HG02763 (cell line): ENCODE measurements at regions not wholly inside any gene's neighbourhood (a gene's known extent, or its start where the extent isn't known, plus 50 kb on each side); places are given as distances from the start of the nearest gene placed in this dataset.
"Not testable (repeated sequence)": the region's sequence is repeated elsewhere in the genome, so short reads cannot be mapped to it uniquely, and the experiment has no call there.

Experiments
- ATAC-seq: cut with Tn5 transposase; IDR thresholded peaks from one replicate; pipeline ENCODE4 v1.9.1; 2021; ENCODE audit warnings: mild to moderate bottlenecking, moderate library complexity; ENCODE audit not compliant: unreplicated experiment

DNA sequence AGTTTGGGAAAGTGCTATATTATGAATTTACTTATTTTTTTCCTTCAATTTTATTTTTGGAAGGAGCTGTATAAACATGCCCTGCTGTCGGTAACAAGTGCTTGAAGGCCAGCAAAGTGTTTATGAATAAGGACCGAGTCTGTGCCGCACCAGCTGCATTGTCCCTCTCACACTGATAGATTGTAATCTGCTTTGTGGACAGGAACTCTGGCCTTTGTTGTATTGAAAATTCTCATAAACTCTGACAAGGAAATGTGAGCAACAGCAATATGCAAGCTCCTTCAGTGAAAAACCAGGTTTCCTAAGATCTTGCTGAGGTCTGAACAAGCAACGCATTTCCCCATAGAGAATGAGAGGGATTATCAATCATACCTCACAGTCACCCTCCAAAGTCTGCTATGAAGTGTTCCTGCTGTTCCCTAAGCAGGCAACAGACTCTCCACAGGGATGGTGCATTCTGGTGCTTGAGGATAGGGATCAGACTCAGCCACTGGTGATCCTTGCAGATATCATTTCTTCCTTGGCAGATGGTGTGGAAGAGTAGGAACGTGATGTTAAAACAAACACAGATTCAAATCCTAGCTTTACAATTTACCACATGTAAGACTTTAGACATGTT lies 109.6 kb downstream of the KCNJ2 start:
- no peak for ATAC-seq

DNA sequence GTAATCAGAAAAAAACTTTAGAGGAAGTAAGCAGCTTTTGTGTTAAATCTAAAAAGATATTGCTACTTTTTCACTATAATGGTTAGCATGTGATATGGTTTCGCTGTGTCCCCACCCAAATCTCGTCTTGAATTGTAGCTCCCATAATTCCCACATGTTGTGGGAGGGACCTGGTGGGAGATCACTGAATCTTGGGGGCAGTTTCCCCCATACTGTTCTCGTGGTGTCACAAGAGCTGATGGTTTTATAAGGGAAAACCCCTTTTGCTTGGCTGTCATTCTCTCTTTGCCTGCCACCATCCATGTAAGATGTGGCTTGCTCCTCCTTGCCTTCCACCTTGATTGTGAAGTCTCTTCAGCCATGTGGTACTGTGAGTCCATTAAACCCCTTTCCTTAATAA lies 117.1 kb downstream of the KCNJ2 start:
- no peak for ATAC-seq

DNA sequence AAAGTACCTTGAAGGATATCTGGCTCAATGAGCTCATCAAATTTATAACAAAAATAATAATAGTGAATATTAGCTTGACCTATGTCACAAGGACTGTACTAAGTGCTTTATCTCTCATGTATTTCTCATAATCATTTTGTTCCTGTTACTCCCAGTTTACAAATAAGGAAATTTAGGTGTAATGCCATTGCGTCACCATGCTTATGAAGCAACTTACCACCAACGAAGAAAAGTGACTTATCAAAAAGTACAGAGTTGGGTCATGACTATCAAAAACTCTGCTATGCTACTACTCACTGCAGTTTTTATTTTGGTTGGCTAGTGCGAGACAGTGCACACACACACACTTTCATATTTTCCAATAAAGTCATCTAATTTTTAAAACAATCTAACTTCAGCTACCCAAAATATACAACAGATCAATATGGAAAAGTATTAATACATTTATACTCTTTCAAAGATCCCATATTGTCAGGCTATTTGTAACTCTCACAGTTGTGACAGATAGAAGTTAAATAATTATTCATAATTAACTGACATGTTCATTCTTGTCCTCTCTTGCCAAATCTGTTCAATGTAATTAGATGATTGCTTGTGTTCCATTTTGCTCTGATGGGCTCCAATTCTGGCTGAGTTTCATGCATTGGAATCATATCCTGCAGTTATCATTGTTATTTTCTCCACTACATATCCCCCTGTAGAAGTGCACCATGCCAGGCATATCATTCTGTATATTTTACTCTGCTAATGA lies 119.4 kb downstream of the KCNJ2 start:
- no peak for ATAC-seq

DNA sequence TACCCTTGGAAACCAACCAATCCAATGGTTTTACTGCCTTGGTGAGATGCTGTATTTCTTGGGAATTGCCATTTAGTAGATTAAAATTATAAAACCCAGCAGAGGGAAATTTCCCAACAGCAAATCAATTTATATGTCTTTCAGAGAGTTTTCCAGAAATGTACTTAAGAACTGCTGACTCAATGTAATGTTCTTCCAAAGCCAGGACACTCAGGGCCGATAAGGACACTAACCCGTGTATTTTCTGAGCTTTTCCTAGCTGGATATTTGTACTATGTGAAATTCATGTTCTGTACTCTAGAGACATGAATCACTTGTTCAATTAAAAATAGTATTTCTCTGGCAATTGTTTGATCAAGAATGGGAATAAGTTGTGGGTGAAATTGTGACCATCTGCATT lies 121.4 kb downstream of the KCNJ2 start:
- no peak for ATAC-seq

DNA sequence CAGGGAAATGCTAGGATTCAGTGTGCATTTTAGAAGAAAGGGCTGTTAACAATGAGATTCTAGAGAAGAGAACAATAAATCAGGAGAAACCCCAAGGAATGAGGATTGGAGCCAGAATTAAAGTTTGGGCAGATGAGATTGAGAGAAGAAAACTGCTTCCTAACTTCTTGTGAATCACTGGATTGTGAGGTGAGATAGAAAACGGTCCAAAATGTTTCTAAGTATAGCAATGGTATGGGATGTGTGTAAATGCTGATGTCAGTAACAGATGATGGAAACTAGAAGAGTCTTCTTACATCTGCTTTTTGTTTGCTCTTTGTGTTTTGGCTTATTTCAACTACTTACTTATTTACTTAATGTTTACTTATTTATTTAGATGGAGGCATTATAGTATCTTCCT lies 123.0 kb downstream of the KCNJ2 start:
- no peak for ATAC-seq

DNA sequence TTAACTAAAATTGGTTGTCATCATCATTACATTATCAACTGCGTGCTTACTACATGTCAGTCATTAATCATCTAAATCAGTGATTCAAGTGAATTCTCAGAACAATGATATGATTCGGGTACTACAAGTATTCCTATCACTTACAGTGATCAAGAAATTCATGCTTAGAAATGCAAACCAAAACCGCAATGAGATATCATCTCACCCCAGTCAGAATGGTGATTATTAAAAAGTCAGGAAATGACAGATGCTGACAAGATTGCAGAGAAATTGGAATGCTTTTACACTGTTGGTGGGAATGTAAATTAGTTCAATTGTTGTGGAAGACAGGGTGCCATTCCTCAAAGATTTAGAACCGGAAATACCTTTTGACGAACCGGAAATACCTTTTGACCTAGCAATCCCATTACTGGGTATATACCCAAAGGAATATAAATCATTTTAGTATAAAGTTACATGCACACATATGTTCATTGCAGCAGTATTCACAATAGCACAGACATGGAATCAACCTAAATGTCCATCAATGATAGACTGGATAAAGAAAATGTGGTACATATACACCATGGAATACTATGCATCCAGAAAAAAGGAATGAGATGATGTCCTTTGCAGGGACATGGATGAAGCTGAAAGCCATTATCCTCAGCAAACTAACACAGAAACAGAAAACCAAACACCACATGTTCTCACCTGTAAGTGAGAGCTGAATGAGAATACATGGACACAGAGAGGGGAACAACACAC lies 124.4 kb downstream of the KCNJ2 start:
- ATAC-seq: not testable (repeated sequence)

DNA sequence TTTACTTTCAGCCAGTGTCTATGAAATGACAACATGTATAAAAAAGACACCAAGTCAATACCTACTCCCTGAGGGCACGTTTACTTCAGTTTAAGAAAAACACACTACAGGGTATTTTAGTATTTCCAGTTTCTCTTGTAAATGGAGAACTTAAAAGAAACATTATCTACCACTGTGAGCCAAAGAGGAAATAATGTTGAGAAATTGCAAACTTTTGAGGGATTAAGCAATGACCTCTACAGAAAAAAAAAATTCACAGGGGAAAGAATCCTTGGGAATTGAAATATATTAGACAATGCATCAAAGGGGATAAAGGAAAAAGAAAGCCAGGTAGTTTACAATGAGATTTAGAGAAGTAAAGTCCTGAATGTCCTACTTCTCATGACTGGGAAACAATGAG lies 126.0 kb downstream of the KCNJ2 start:
- no peak for ATAC-seq

DNA sequence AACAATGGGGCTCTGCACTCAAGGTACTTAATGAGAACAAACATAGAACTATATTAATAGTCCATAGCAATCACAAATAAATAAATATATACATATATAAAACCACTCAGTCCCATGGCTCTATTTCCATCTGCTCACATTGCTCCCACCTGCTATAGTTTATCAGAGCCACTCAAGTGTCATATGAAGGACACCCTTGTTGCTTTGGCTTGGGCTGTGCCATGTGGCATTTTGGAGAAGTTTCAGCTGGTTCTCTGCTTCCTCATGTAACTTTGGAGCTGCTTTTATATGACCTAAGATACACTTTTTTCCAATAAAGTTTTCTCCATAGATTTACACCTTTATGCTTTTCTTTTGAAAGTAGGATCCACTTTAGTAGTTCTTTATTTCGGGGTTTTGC lies 126.4 kb downstream of the KCNJ2 start:
- no peak for ATAC-seq

DNA sequence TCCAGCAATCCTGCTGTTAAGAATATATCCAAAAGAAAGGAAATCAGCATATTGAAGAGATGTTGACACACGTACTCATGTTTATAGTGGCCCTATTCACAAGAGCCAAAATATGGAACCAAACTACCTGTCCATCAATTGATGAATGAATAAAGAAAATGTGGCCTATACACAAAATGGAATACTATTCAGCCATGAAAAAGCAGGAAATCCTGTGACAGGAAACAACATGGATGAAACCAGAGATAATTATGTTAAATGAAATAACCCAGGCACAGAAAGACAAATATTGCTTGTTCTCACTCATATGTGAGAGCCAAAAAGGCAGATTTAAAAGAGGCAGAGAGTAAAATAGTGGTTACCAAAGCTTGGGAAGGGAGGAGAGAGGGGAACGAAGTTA lies 127.1 kb downstream of the KCNJ2 start:
- ATAC-seq: no peak

DNA sequence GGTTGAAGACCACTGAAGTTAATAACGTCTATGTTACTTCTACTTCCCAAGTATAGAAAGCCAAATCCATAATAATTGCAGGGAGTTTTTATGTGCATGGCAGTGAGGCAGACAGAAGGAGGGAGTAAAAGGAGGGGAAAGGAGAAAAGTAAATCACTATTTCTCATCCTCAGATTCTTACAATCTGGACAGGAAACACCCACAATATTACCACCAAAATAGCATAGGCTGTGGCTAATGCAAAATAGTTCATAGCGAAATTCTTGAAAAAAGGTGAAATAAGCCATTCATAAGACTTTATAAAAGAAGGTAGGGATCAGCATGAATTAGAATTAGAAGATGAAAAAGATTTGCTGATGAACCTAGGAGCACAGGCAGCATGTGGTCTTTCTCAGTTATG lies 128.1 kb downstream of the KCNJ2 start:
- ATAC-seq: no peak

DNA sequence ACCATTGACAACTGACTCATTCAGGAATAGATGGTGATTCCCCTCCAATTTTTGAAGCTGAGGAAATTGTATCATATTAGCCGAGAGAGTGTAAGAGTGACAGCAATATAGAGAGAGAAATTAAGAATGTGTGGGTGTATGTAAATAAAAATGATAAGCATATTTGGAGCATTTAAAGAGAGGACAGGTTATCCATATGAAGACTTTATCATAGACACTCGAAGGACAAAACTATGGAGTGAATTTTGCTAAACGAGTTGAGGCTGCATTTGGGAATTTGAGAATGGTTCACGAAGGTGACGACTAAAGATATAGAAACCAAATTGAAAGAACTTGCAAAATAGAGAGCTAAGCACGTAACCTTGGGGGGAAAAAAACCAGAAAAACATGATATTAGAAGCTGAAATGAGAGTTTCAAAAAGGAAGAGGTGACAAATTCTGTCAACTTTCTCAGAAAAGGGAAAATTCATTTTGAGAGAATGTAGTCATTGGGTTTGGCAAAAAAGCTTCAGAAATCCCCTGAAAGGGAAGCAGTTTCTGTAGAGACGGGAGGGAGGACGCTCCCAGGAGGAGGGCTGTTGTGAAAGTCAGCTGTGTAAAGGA lies 129.7 kb downstream of the KCNJ2 start:
- ATAC-seq: no peak

DNA sequence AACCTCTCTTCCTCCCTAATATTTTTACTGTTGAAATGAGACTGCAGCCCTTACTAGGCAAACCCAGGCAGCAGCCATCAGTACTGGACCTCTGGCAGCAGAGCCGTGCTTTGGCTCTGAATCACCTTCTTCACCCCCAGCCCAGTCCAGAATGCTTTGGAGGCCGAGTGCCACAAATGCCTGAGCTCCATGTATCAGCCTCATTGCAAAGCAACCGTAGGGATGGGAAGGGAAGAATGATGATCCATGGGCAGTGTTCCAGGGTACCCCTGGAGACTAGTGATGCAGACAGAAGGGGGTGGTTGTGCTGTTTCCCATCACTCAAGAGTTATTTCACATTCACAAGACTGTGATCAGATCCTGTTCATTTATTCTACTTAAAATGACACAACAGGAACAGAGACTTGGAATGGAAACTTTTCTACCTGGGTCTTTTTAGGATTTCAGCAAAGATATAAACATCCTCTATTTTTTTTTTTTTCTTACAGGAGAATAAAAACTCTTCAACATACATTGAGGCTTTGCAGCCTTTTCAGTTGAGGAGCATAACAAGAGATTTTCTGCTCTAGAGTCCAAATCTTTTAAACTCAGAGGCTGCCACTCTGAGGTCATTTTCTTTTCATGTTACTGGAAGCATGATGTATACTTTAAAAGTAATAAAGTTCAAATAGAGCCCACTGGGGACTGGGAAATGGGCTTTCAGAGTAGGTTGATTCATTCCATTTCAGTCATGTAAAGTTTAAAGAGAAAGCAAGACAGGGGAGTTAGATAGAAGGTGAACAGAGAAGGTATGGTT lies 138.3 kb downstream of the KCNJ2 start:
- no peak for ATAC-seq

DNA sequence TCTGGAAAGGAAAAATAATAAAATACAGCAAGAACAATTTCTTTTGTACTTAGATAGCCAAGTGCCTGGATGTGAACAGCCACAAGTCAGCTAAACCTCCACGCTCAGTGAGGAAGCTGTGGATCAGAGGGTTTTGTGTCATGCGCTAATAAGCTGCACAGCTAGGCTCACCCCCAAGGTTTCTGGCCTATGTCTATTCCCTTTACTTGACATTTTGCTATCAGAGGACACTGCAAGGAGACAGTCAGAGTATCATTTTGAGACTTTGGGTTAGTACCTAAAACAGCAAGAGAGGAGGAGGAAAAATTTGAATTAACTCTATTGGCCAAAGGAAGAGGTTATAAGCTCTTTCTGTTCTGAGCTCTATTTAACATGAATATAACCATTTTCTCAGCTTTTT lies 139.3 kb downstream of the KCNJ2 start:
- no peak for ATAC-seq

DNA sequence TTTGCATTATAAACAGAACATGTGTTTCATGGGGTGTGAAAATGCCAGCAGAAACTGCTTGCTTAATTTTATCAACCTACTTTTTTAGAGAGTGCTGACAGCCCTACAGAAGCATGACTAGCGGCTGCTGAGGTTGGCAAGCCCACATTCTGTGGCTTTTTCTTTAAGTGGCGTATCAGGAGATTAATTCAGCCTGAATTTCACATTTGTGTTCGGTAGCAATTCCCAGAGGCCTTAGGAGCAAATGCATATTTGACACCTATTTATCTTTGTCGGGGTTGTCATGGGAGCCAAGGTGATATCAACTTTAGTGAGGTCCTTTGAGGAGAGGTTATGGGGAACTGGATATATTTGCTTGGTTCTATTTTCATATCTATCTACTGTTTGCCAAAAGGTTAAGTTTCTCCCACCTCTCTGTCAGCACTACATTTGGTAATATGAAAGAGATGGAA lies 140.9 kb downstream of the KCNJ2 start:
- no peak for ATAC-seq

DNA sequence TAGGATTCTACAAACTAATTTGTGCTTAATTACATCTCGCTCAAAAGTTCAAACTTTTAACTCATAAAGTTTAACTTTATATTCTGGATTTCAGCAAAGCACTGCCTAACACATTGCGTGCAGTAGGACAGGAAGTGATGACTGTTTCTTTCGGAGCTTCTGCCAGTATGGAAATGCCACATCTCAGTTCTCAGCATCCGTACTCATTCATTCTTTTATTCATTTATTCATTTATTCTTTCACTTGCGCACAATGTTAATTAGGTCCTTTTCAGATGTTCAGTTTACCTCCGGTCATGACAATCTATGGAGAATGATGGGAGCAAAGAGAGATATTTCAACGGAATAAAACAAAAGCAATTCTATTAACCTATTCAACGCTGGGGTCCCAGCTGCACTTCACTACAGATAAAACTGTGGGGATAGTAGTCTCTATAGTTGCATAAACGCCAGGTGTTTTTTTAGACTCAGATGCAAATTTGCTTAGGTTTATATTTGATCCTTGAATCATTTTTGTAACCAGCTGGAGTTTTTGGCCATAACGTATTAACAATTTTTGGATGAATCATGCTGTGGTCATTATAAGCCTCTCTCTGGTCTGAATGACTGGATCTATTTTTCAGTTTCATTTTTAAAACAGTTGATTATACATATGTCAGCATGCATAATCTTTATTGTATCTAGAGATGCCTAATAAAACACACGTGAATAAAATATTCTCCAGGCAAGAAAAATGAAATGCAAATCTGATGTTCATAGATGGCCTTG lies 143.9 kb downstream of the KCNJ2 start:
- no peak for ATAC-seq

DNA sequence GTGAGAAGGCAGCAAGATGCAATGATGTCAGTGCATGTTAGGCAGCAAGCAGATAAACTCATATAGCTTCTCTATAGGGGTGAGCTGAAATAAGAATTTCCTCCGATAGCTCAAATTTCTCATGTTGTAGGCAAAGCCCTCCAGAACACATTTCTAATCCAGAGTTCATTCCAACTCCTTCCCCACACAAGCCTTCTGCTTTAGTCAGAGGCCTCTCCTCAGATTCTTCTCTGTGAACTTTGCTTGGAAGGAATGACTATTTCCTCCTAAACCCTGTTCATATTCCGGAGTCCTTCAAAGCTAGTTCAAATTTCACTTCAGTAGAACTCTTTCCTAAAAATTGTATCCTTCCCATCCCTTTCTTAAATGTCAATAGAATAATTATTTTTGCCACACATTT lies 144.8 kb downstream of the KCNJ2 start:
- ATAC-seq: no peak

DNA sequence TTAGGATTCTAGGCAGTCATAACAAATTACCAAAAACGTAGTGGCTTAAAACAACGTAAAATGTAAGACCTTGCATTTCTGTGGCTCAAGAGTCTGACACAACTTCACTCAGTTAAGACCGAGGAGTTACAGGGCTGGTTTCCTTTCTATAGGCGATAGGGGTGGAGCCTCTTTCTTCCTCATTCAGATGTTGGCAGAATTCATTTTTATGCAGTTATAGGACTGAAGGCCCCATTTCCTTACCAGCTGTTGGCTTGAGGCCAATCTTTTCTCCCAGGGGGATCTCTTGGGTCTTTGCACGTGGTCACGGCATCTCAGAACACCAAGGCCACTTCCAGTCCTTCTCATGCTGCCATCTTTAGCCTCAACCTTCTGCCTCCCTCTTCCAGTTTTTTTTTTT lies 145.2 kb downstream of the KCNJ2 start:
- ATAC-seq: no peak

DNA sequence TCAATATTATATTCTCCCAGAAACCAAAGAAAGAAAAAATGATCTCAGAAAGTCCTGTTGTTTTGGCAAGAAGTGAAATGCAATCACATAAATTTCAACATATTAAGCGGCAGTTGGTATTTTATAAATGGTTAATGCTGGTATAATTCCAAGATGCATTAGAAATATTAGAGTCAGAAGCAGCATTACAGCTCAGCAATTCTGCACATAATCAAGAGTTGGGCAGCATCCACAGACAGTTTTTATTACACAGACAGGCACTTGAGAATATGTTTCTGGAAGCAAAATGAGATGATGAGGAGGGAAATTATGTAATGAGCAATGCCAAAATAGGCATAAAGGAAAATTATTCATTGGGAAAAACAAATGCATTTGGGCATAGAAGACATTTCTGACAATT lies 148.1 kb downstream of the KCNJ2 start:
- ATAC-seq: no peak

DNA sequence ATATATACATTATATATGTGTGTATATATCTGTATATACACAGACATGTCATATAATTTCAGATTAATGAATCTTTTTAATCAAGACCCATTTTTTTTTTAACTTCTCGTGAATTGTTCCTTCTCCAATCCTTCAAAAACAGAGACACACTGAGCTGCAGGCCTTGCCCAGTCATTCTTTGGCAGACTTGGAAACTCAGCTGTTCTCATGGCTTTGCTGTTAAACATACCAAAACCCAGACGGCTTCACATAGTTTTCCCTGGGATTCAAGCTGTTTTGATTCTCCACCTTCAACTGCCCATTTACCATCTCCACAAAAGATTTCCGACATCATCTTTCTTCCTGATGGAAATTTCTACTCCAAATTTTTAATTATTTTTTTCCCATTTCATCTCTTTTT lies 148.7 kb downstream of the KCNJ2 start:
- ATAC-seq: no peak

DNA sequence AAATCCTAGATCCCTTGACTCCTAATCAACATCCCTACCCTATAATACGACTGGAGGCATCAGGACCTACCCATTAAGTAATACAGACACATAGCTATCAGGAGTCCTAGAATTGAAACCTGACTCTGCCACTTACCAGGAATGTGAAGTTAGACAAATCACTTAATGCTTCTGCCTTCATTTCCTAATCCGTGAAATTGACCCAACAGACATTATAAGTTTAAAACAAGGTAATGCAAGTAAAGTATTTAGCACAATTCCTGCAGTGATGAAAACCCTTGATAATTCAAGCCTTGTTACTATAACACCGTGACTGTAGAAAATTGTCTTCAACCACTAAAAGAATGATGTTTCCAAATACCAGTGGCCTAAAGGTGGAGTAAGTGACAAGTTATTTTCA lies 150.2 kb downstream of the KCNJ2 start:
- ATAC-seq: no peak
